Cardiac muscle cell (in vitro differentiated cells and primary cell): ENCODE measurements at regions not wholly inside any gene's neighbourhood (a gene's known extent, or its start where the extent isn't known, plus 50 kb on each side); places are given as distances from the start of the nearest gene placed in this dataset.

ENCODE experiments used
- DNase-seq, 2 donors: peaks; one replicate each; pipeline versions ENCODE4 v3.0.0 to v3.0.0-alpha.2; 2010 to 2017; ENCODE audit warnings: low read depth in 1 of 2, low spot score in 1 of 2
- H3K27ac ChIP-seq: fragments of 200-600 bp; sonication (generic); 2 replicates; pipeline ENCODE4 v1.5.1; 2016
- H3K27me3 ChIP-seq: fragments of 200-600 bp; sonication (generic); 2 replicates; pipeline ENCODE4 v1.6.0; 2016; ENCODE audit warnings: control low read depth
- H3K36me3 ChIP-seq: fragments of 200-600 bp; sonication (generic); 2 replicates; pipeline ENCODE4 v1.5.1; 2016; ENCODE audit warnings: control low read depth
- H3K4me1 ChIP-seq: fragments of 200-600 bp; sonication (generic); 2 replicates; pipeline ENCODE4 v1.8.1; 2017; ENCODE audit warnings: low read depth, mild to moderate bottlenecking, mixed run types
- H3K4me3 ChIP-seq: fragments of 200-600 bp; sonication (generic); 2 replicates; pipeline ENCODE4 v1.5.1; 2016; ENCODE audit warnings: mild to moderate bottlenecking
- H3K9me3 ChIP-seq: fragments of 200-600 bp; sonication (generic); 2 replicates; pipeline ENCODE4 v1.5.1; 2017; ENCODE audit warnings: low read depth, mild to moderate bottlenecking, control low read depth
- CTCF ChIP-seq: IDR thresholded peaks from 2 replicates; pipeline ENCODE4 v1.5.1; 2012; ENCODE audit warnings: low read depth, mild to moderate bottlenecking, low read length

GRCh38 chr3:99171800-99172199 is 270.3 kb upstream of the DCBLD2 start:
- no peak for DNase-seq

GRCh38 chr3:99170867-99171517 is 269.5 kb upstream of the DCBLD2 start:
- TF ChIP-seq CTCF: no peak
- Histone ChIP-seq H3K9me3 (no peaks in the 10 kb centered on the region), H3K27me3 (no peaks in the 10 kb centered on the region), H3K27ac (no peak overlapping the region), H3K4me3 (no peak overlapping the region), H3K36me3 (no peaks in the 10 kb centered on the region), H3K4me1 (no peaks in the 10 kb centered on the region)
- DNase-seq: no peak

More at GRCh38 chr3:99171800-99172199, 270.3 kb upstream of the DCBLD2 start:
- Histone ChIP-seq H3K4me1 (no peaks in the 10 kb centered on the region), H3K27me3 (no peaks in the 10 kb centered on the region), H3K27ac (no peak overlapping the region), H3K9me3 (no peaks in the 10 kb centered on the region), H3K36me3 (no peaks in the 10 kb centered on the region), H3K4me3 (no peak overlapping the region)
- no peak for TF ChIP-seq CTCF

- no peak overlapping the region for H3K4me3 ChIP-seq
- TF ChIP-seq CTCF: no peak
- H3K27ac ChIP-seq: no peak overlapping the region
- no peaks in the 10 kb centered on the region for H3K36me3 ChIP-seq
- no peaks in the 10 kb centered on the region for H3K4me1 ChIP-seq
- no peaks in the 10 kb centered on the region for H3K9me3 ChIP-seq
- no peaks in the 10 kb centered on the region for H3K27me3 ChIP-seq
- no peak for DNase-seq
These were observed 265.6 kb upstream of the DCBLD2 start for GRCh38 chr3:99167071-99167470.

GRCh38 chr3:99163314-99163713 is 261.8 kb upstream of the DCBLD2 start:
- Histone ChIP-seq H3K36me3 (no peaks in the 10 kb centered on the region), H3K27me3 (no peaks in the 10 kb centered on the region), H3K9me3 (no peaks in the 10 kb centered on the region), H3K27ac (no peak overlapping the region), H3K4me1 (no peaks in the 10 kb centered on the region), H3K4me3 (no peak overlapping the region)
- no peak for DNase-seq
- no peak for TF ChIP-seq CTCF

GRCh38 chr3:99159220-99159762 is 257.8 kb upstream of the DCBLD2 start:
- H3K4me3 ChIP-seq: no peak overlapping the region
- no peak for TF ChIP-seq CTCF
- no peaks in the 10 kb centered on the region for H3K4me1 ChIP-seq
- no peak overlapping the region for H3K27ac ChIP-seq
- H3K27me3 ChIP-seq: no peaks in the 10 kb centered on the region
- no peak for DNase-seq
- H3K36me3 ChIP-seq: no peaks in the 10 kb centered on the region
- no peaks in the 10 kb centered on the region for H3K9me3 ChIP-seq
